GM19239 (cell line): ENCODE measurements at regions not wholly inside any gene's neighbourhood (a gene's known extent, or its start where the extent isn't known, plus 50 kb on each side); places are given as distances from the start of the nearest gene placed in this dataset.
"Not testable (repeated sequence)": the region's sequence is repeated elsewhere in the genome, so short reads cannot be mapped to it uniquely, and the experiment has no call there.

Source experiments
- DNase-seq: peaks from one replicate; pipeline ENCODE4 v3.0.0; 2011; ENCODE audit warnings: low spot score; ENCODE audit not compliant: insufficient read length
- FAIRE-seq: peaks from 2 replicates; lab custom pipeline; 2011; peaks lifted over from hg19 to GRCh38; lab: Jason Lieb, UNC

GRCh38 chrX:7545564-7545963, 297.4 kb upstream of the VCX start:
- no peak for DNase-seq
- FAIRE-seq = no peak

GRCh38 chrX:7542587-7543380, 300.2 kb upstream of the VCX start:
- FAIRE-seq = no peak
- DNase-seq = no peak

- no peak for FAIRE-seq
- DNase-seq = no peak
These were observed 320.1 kb upstream of the VCX start for GRCh38 chrX:7522860-7523259.

GRCh38 chrX:7515681-7516413, 327.1 kb upstream of the VCX start:
- DNase-seq (no peak), FAIRE-seq (no peak)

- no peak for FAIRE-seq
- no peak for DNase-seq
These were observed 327.9 kb upstream of the VCX start for GRCh38 chrX:7514871-7515599.

- no peak for DNase-seq
- FAIRE-seq = no peak
These were observed 330.1 kb upstream of the VCX start for GRCh38 chrX:7512845-7513244.

- FAIRE-seq = no peak
- DNase-seq = no peak
These were observed 339.7 kb upstream of the VCX start for GRCh38 chrX:7503251-7503650.

- FAIRE-seq (no peak), DNase-seq (no peak)
These were observed 342.6 kb upstream of the VCX start for GRCh38 chrX:7500386-7500785.

- FAIRE-seq (no peak), DNase-seq (no peak)
These were observed 338.6 kb upstream of the PUDP start for GRCh38 chrX:7486505-7486904.

- FAIRE-seq = no peak
- DNase-seq = no peak
These were observed 337.1 kb upstream of the PUDP start for GRCh38 chrX:7485061-7485460.

GRCh38 chrX:7480721-7481120, 332.8 kb upstream of the PUDP start:
- no peak for DNase-seq
- no peak for FAIRE-seq

- FAIRE-seq (no peak), DNase-seq (no peak)
These were observed 314.2 kb upstream of the PUDP start for GRCh38 chrX:7462110-7462509.

GRCh38 chrX:7461051-7461450, 313.1 kb upstream of the PUDP start:
- FAIRE-seq, DNase-seq: not testable (repeated sequence)

- no peak for DNase-seq
- no peak for FAIRE-seq
These were observed 300.0 kb upstream of the PUDP start for GRCh38 chrX:7447801-7448499.

GRCh38 chrX:7446815-7447214, 298.9 kb upstream of the PUDP start:
- DNase-seq (no peak), FAIRE-seq (no peak)

- FAIRE-seq (peak; percentile 89), DNase-seq (peak; percentile 1)
These were observed 297.0 kb upstream of the PUDP start for GRCh38 chrX:7444967-7445366.

GRCh38 chrX:7441586-7441985, 293.6 kb upstream of the PUDP start:
- DNase-seq = no peak
- no peak for FAIRE-seq

GRCh38 chrX:7435822-7436221, 287.9 kb upstream of the PUDP start:
- FAIRE-seq (no peak), DNase-seq (no peak)

- no peak for DNase-seq
- FAIRE-seq = no peak
These were observed 284.9 kb upstream of the PUDP start for GRCh38 chrX:7432901-7433300.

GRCh38 chrX:7420717-7421116, 272.8 kb upstream of the PUDP start:
- FAIRE-seq = no peak
- no peak for DNase-seq
